Keratinocyte (primary cell): ENCODE measurements at regions not wholly inside any gene's neighbourhood (a gene's known extent, or its start where the extent isn't known, plus 50 kb on each side); places are given as distances from the start of the nearest gene placed in this dataset.

Experiments
- DNase-seq: peaks from one replicate; pipeline ENCODE4 v3.0.0-alpha.2; 2011; ENCODE audit warnings: low read depth, missing footprints, low spot score
- FAIRE-seq: peaks from 2 replicates; lab custom pipeline; 2011; peaks lifted over from hg19 to GRCh38; lab: Jason Lieb, UNC
- H2AFZ ChIP-seq: 2 replicates; pipeline ENCODE4 v1.6.0; 2012; ENCODE audit warnings: low read length, control low read depth, inconsistent platforms; ENCODE audit not compliant: control insufficient read depth
- H3K27ac ChIP-seq: 2 replicates; pipeline ENCODE4 v1.5.1; 2011; ENCODE audit warnings: low read length; ENCODE audit not compliant: control insufficient read depth, insufficient read depth
- H3K27me3 ChIP-seq: 3 replicates; pipeline ENCODE4 v1.6.0; 2011; ENCODE audit warnings: low read length; ENCODE audit not compliant: control insufficient read depth, insufficient read depth; ENCODE audit errors: extremely low read depth
- H3K36me3 ChIP-seq, 2 experiments: 2 replicates in 1 of 2; 3 replicates in 1 of 2; pipeline ENCODE4 v1.5.1; 2011; ENCODE audit warnings: low read length in 2 of 2, mild to moderate bottlenecking in 1 of 2; ENCODE audit not compliant: control insufficient read depth in 2 of 2, insufficient read depth in 2 of 2; ENCODE audit errors: extremely low read depth in 1 of 2
- H3K4me1 ChIP-seq: 3 replicates; pipeline ENCODE4 v1.5.1; 2011; ENCODE audit warnings: low read length; ENCODE audit not compliant: control insufficient read depth, insufficient read depth; ENCODE audit errors: extremely low read depth
- H3K4me2 ChIP-seq: 3 replicates; pipeline ENCODE4 v1.6.0; 2011; ENCODE audit warnings: low read depth, low read length; ENCODE audit not compliant: control insufficient read depth, insufficient read depth; ENCODE audit errors: extremely low read depth
- H3K4me3 ChIP-seq, 3 experiments: fragments of 200-600 bp in 1 of 3; sonication (generic) in 1 of 3; 2 replicates in 2 of 3; 3 replicates in 1 of 3; pipeline ENCODE4 v1.5.1; 2011 to 2016; ENCODE audit warnings: low read length in 3 of 3, mild to moderate bottlenecking in 3 of 3, control low read depth in 2 of 3, inconsistent platforms in 1 of 3, low read depth in 1 of 3, mixed read lengths in 1 of 3, mixed run types in 1 of 3, moderate library complexity in 1 of 3; ENCODE audit not compliant: control insufficient read depth in 2 of 3, insufficient read depth in 2 of 3; ENCODE audit errors: extremely low read depth in 1 of 3
- H3K79me2 ChIP-seq: 2 replicates; pipeline ENCODE4 v1.6.0; 2012; ENCODE audit warnings: low read length; ENCODE audit not compliant: control insufficient read depth, insufficient read depth
- H3K9ac ChIP-seq: 3 replicates; pipeline ENCODE4 v1.6.0; 2011; ENCODE audit warnings: low read length; ENCODE audit not compliant: control insufficient read depth, insufficient read depth; ENCODE audit errors: extremely low read depth
- H3K9me1 ChIP-seq: 3 replicates; pipeline ENCODE4 v1.6.0; 2011; ENCODE audit warnings: low read length; ENCODE audit not compliant: control insufficient read depth, insufficient read depth; ENCODE audit errors: extremely low read depth
- H3K9me3 ChIP-seq: 2 replicates; pipeline ENCODE4 v1.5.1; 2012; ENCODE audit warnings: low read depth, low read length; ENCODE audit not compliant: control insufficient read depth
- H4K20me1 ChIP-seq: 3 replicates; pipeline ENCODE4 v1.6.0; 2011; ENCODE audit warnings: low read length; ENCODE audit not compliant: control insufficient read depth, insufficient read depth; ENCODE audit errors: extremely low read depth
- CTCF ChIP-seq, 3 experiments: IDR thresholded peaks in 1 of 3; conservative IDR thresholded peaks in 1 of 3; optimal IDR thresholded peaks in 1 of 3; 2 replicates in 2 of 3; 3 replicates in 1 of 3; pipeline versions ENCODE3 to v1.5.1; 2011; ENCODE audit warnings: low read length in 3 of 3, mild to moderate bottlenecking in 3 of 3, moderate library complexity in 2 of 3, control low read depth in 1 of 3, inconsistent platforms in 1 of 3; ENCODE audit not compliant: insufficient read depth in 2 of 3; ENCODE audit errors: extremely low read depth in 1 of 3
- EZH2 ChIP-seq: IDR thresholded peaks from one replicate; pipeline ENCODE4 v1.6.1; 2012; ENCODE audit warnings: inconsistent platforms, mild to moderate bottlenecking, low read length, moderate library complexity
- dilution Hi-C: fragments of 300-500 bp; cut with MboI; formaldehyde crosslinking; loops from one replicate; pipeline ENCODE4 v1.7.0; 2020; ENCODE audit warnings: low sequenced_read_pairs; ENCODE audit not compliant: extremely low pct_ligation_motif_present

DNA sequence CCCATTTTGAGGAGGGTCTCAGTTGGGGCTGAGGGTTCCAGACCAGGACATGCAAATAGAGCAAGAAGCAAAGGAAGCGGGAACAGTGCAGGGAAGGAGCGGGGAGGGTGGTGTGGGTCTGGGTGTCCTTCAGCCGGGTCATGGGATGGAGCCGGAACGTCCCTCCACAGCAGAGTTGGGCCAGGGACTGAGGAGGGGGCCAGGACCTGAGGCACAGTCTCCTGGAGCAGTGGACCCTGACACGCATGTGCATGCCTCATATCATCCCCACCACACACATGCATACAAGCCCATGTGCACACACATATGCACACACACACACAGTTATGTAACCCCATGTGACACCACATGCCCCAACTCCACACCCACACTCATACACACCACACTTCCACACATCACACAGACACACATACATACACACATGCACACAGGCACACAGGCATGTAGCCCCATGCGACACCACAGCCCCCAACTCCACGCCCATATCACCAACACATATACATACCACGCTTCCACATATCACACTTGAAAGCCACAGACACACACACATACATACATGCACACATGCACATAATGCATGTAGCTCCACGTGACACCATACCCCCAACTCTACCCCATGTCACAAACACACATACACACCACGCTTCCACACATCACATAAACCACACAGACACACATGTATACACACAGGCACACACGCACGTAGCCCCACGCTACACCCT lies 1026.6 kb downstream of the BRD1 start:
- dilution Hi-C loops = no loop called here
- Histone ChIP-seq H3K9me1 (no peaks in the 10 kb centered on the region), H3K4me2 (no peak overlapping the region), H2AFZ (no peak overlapping the region), H3K36me3 (no peaks in the 10 kb centered on the region), H3K27me3 (no peaks in the 10 kb centered on the region), H3K27ac (no peak overlapping the region), H4K20me1 (no peaks in the 10 kb centered on the region), H3K4me3 (no peak overlapping the region), H3K9ac (no peak overlapping the region), H3K4me1 (no peaks in the 10 kb centered on the region), H3K9me3 (peaks cover 43% of the 10 kb centered on the region), H3K79me2 (no peaks in the 10 kb centered on the region)
- DNase-seq (no peak), FAIRE-seq (no peak)
- TF ChIP-seq CTCF (optimal IDR thresholded peaks at IDR 0.05 in 1 of 3, IDR thresholded peaks at IDR 0.05 in 1 of 3, conservative IDR thresholded peaks at IDR 0.05 in 1 of 3; ENCODE audit: extremely low read depth in 1 of 3, insufficient read depth in 2 of 3, low read length in 3 of 3) = no peak
- TF ChIP-seq EZH2 = no peak

GRCh38 chr22:48800036-48800885 lies 1027.4 kb downstream of the BRD1 start:
- no peaks in the 10 kb centered on the region for H3K36me3 ChIP-seq
- H3K9ac ChIP-seq = no peak overlapping the region
- no peaks in the 10 kb centered on the region for H3K79me2 ChIP-seq
- no peaks in the 10 kb centered on the region for H3K4me1 ChIP-seq
- dilution Hi-C loops = no loop called here
- no peak for DNase-seq
- no peaks in the 10 kb centered on the region for H3K27me3 ChIP-seq
- no peak overlapping the region for H3K4me3 ChIP-seq
- peaks cover 39% of the 10 kb centered on the region for H3K9me3 ChIP-seq
- no peak overlapping the region for H3K27ac ChIP-seq
- no peak for TF ChIP-seq CTCF (optimal IDR thresholded peaks at IDR 0.05 in 1 of 3, IDR thresholded peaks at IDR 0.05 in 1 of 3, conservative IDR thresholded peaks at IDR 0.05 in 1 of 3; ENCODE audit: extremely low read depth in 1 of 3, insufficient read depth in 2 of 3, low read length in 3 of 3)
- FAIRE-seq = no peak
- no peak overlapping the region for H2AFZ ChIP-seq
- no peaks in the 10 kb centered on the region for H4K20me1 ChIP-seq
- no peak overlapping the region for H3K4me2 ChIP-seq
- no peaks in the 10 kb centered on the region for H3K9me1 ChIP-seq
